Fibroblast of pulmonary artery (primary cell): ENCODE measurements at regions not wholly inside any gene's neighbourhood (a gene's known extent, or its start where the extent isn't known, plus 50 kb on each side); places are given as distances from the start of the nearest gene placed in this dataset.

Source experiments
- DNase-seq: peaks from one replicate; pipeline ENCODE4 v3.0.0-alpha.2; 2010; ENCODE audit warnings: low read depth
- H3K4me3 ChIP-seq: replicated peaks from 2 replicates; pipeline ENCODE4 v1.5.1; 2011; ENCODE audit warnings: low read depth, mild to moderate bottlenecking, control low read depth, low read length, moderate library complexity
- TF ChIP-seq, protein P1 (sequence below): IDR thresholded peaks from 2 replicates; pipeline ENCODE4 v1.5.1; 2011; ENCODE audit warnings: mild to moderate bottlenecking, control low read depth, low read length, inconsistent platforms; ENCODE audit errors: missing control alignments

DNA sequence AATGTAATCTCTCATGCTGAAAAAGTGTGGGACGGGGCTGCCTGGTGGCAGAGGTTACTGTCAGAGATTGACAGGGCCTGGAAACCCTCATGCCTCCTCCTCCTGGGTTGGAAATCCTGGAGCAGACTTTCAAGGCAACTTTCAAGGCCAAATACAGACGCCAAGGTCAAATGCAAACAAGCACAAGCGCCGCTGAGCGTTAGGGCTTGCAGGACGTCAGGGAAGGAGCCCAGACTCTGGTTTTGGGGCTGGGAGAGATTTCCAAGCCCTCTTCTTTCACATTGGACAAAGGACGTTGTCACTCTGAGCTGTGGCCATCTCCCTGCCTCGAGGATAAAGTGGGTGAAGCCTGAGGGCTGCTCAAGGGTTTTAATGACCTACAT lies 120.1 kb downstream of the TWIST2 start:
- no peak for DNase-seq
- TF ChIP-seq, protein P1, sequence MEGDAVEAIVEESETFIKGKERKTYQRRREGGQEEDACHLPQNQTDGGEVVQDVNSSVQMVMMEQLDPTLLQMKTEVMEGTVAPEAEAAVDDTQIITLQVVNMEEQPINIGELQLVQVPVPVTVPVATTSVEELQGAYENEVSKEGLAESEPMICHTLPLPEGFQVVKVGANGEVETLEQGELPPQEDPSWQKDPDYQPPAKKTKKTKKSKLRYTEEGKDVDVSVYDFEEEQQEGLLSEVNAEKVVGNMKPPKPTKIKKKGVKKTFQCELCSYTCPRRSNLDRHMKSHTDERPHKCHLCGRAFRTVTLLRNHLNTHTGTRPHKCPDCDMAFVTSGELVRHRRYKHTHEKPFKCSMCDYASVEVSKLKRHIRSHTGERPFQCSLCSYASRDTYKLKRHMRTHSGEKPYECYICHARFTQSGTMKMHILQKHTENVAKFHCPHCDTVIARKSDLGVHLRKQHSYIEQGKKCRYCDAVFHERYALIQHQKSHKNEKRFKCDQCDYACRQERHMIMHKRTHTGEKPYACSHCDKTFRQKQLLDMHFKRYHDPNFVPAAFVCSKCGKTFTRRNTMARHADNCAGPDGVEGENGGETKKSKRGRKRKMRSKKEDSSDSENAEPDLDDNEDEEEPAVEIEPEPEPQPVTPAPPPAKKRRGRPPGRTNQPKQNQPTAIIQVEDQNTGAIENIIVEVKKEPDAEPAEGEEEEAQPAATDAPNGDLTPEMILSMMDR, result no peak
- no peak overlapping the region for H3K4me3 ChIP-seq

DNA sequence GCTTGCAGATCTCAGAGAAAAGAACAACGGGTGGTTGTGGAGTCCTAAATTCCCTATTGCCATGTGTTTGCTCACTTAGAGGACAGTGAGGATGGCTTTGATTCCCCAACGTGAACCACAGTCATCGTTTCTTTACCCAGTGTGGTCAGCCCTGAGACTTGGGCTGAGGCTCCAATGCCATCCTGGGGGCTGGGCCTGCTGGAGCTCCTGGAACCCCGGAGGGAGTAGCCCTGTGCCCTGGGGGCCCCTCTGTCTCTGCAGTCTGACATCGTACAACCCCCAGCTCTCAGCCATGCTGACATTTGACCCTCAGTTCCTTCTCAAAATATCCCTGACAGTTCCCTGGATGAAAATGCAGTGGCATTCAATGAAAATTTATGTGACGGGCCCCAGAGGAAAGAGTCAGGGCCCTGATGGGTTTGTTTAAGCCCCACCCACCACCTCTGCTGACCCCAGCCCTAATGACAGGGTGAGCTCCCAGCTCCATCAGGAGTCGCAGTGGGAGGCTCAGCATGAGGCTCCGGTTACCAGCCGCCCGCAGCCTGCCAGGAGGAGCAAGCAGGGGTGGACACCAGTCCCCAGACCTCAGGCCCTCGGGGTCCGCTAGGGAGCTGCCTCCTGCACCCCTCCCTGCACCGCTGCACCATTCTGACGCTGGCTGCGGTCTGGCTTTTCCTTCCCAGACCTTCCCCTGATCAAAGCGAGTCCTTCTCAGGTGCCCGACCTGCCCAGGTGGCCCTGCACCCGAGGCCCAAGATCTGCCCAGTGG lies 120.9 kb downstream of the TWIST2 start:
- no peak for DNase-seq
- H3K4me3 ChIP-seq, result no peak overlapping the region
- TF ChIP-seq, protein P1, result no peak

DNA sequence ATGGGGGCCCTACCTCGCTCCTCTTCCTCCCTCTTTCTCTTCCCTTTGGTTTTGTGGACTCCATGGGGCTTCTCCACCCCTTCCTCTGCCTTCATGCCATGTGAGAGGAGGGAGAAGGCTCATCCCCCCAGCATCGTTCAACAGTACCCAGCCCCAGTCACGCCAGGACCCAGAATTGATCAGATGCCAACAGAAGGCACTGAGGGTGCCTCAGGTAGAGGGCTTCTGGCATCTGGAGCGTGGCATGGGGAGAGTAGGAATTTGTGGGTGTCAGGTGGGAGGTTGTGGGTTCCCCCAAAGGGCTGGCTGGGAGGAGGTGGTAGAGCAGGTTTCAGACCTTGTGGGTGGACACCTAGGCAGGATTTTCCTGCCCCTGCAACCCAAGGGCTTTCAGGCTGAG lies 122.0 kb downstream of the TWIST2 start:
- TF ChIP-seq, protein P1, result no peak
- H3K4me3 ChIP-seq, result no peak overlapping the region
- no peak for DNase-seq

DNA sequence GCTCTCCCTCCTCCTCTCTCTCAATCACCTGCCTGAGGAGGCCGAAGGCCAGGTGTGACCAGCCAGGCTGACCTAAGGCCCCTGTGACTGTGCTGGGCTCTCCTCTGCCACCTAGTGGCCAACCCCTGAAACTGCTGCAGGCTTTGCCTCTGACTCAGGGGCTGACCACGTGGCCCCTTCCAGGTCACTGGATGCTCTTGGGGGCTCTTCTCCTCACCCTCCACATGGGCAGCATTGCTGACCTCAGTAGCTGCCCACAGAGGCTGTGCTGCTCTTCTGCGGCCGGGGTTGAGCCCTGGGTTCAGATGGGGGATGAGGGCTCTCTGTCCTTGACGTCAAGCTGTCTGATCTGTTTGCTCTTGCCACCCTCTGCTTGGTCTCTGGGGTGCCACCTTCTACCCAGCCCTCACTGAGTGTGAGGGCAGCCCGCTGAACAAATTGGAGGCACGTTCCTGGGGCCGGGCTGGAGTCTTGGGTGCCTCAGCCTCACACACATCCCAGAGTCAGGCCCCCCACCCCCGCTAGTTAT lies 122.7 kb downstream of the TWIST2 start:
- peak; percentile 66 for DNase-seq
- TF ChIP-seq, protein P1, result no peak
- H3K4me3 ChIP-seq, result no peak overlapping the region

DNA sequence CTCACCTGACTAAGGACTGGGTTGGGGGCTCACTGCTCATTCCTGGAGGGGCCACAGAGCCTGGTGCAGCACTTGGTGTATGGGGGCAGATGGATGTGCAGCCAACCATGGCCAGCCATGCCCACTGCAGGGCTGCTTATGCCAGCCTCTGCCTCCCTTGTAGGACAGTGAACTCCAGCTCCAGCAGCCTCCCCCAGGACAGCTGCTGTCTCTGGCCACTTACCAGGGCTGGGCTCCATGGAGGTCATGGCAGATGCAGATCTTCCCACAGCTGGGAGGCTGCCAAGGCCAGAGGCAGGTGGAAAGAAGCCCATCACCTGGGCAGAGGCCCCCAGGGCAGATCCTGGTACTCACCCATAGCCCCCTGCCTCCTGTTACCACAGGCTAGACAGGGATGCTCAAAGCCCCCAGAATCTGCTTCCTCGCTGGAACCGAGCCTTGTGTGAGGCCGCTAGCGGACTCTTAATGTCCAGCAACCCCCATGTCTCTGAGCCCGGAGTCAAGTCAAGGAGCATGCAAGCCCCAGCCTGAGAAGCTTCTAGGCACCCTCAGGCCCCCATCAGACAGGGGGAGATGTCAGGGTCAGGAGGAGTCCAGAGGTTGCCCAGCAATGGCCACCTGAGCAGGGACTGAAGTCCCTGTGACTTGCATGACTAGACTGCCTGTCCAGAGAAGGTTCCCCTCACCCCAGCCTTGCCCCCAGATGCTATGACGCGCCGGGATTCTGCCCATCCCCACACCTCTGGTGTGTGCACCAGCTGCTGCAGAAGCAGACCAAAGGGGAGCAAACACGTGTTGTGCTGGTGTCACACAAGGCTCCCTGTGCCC lies 123.6 kb downstream of the TWIST2 start:
- TF ChIP-seq, protein P1, result no peak
- DNase-seq, result no peak
- H3K4me3 ChIP-seq, result no peak overlapping the region

DNA sequence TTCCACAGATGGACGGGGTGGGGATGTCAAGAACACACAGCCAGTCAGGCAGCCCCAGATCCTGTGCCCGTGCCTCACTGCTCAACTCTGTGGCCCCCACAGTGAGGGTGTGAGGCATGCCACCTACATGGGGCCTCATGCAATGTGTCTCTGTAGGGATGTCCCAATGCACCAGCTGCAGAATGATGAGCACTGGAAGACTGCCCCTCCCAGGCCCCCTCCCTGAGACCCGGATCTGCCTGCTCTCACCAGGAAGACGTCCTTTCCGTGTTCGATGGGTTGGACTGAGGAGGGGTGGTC lies 124.2 kb downstream of the TWIST2 start:
- H3K4me3 ChIP-seq, result no peak overlapping the region
- no peak for DNase-seq
- TF ChIP-seq, protein P1, result no peak
